UCSD-AML1 (cell line): ENCODE measurements at regions not wholly inside any gene's neighbourhood (a gene's known extent, or its start where the extent isn't known, plus 50 kb on each side); places are given as distances from the start of the nearest gene placed in this dataset.
A peak's percentile ranks its signal among the peaks of the same experiment; 100 is the strongest.

Experiments used
- DNase-seq: peaks from one replicate; lab custom pipeline; 2025; ENCODE audit not compliant: unreplicated experiment; lab: John Stamatoyannopoulos, UW

DNA sequence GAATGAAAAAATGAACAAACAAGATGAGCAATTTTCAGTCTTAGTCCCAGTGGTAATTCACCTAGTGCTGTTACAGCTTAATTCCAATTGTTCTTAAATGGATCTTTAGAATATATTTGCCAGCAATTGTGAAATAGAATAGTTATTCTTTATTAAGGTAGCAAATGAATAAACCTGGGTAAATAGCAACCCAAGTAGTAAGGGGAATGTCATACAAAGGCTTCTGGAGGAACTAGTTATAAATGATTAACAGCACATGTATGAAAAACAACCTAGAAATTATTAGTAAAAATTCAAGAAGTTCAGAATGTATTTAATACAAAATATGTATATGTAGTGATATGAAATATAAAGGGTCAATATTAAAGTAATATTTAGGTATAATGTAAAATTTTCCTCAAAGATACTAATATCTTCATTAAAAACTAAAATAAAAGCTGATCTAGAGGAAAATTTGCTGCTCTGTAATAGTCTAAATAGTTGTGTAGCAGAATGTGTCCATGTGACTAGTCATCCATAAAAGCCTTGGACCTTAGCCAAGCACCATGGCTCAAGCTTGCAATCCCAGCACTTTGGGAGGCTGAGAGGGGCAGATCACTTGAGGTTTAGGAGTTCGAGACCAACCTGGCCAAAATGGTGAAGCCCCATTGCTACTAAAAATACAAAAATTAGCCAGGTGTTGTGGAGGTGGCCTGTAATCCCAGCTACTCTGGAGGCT is 535.9 kb upstream of the ATXN8OS start:
- no peak for DNase-seq

DNA sequence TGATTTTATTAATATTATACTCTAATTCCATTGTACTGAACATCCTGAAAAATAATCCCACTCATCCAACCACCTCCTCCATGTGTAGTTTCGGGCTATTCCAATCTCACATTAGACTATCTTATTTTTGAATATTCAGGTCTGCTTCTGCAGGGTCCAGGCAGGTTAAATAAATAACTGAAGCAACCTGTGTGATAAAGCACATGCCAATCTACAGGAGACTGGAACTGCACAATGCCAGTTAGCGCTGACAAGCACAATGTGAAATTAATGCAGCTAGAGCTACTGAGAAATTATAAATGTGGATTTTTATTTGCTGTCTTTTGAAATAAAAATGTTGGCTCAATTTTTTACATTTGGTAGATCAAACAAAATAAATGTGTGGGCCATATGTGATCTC is 540.1 kb upstream of the ATXN8OS start:
- DNase-seq, result no peak

DNA sequence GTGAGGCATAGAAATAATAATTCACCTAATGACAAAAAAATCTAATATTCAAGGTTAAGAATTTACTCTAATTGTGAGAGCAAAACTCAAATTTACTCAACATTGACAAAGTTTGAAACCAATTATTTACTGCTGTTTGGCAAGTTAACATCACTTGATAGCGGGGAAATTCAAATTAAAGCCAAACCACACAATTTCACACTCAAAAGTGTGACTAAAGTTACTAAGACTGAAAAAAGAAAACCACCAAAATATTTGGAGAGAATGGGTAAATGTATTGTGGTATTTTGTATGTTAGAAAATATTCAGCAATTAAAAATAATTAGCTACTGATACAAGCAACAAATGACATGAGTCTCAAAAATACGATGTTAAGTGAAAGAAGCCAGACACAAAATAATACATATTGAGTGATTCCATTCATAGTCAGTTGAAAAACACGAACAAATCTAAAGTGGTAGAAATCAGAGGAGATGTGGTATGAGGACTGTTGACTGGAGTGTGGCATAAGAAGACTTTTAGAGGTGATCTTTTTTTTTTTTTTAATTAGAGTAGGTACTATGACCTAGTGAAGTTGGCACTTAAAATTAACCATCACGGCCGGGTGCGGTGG is 541.4 kb upstream of the ATXN8OS start:
- no peak for DNase-seq

DNA sequence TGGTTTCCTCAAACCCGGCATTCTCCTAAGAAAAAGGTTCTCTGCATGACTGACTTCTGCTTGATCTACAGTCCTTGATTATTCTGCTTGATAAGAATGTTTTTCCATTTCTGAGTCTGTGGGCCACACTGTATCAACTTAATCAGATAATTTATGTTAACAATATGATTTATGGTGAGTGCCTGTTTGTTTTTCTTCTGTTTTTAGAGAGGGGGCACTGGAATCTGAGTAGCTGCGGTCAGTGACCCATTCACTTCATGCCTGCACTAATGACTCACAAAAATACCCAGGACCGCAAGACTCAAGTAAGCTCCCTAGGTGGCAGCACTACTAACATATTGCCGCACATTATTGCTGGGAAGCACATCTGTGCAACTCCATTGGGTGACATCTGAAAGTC is 542.3 kb upstream of the ATXN8OS start:
- peak; percentile 6 for DNase-seq

DNA sequence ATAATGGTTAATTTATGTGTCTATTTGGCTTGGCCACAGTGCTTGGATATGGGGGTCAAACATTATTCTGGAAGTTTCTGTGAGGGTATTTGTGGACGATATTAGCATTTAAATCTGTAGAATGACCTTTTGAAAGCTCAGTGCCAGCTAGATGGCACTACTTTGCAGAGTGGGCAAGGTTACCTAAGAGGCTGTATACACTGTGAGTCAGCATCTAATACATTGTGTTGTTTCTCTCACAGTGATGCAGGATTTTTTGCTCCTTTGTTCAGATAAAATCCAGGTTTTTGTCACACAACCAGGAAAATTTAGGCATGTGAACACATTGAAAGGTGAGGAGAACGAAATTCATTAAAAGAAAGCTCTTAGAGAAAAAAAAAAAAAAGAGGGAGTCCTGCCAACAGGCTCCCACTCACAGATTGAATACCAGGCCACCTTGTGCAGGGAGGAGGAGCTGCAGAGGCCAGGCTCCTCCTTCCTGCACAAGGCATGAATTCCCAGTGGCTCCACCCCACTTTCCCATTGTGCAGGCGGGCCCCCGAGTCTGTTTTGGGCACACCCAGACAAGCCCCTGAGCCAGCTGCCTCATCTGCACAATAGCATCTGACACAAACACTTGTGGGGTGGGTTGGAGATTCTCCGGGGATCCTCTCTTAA is 551.0 kb upstream of the ATXN8OS start:
- DNase-seq, result no peak

DNA sequence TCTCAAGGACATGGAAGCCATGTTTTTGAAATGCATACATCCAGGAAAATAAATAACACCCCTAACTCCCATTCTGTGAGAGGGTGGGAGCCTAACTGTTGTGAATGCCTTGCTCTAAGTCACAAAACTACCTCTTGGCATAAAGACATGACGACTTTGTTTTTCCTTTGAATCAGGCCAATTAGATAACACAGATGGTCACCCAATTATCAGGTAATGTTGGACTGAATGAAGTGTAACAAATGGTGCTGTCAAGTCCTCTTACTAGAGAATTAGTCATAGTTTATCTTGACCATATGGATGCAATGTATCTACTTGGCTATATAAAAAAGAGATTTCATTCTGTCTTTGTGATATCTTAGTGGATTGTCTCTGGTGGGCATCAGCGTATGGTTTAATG is 553.6 kb upstream of the ATXN8OS start:
- DNase-seq, result no peak

DNA sequence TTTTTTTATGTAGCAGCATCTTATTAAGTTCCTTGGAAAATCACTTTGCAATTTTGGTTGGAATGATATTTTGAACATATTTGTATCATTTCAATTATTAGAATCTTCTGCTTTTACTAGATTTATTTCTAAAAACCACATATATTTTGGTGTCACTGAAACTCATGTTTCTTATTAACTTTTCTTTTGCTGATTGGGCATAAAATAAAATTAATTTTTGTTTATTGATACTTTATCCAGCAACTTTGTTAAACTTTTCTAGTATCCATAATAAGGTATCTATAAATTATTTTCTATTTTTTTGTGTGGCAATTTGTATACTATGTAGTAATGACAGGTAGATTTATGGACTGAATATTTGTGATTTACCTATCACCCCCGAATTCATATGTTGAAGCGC is 556.4 kb upstream of the ATXN8OS start:
- no peak for DNase-seq

DNA sequence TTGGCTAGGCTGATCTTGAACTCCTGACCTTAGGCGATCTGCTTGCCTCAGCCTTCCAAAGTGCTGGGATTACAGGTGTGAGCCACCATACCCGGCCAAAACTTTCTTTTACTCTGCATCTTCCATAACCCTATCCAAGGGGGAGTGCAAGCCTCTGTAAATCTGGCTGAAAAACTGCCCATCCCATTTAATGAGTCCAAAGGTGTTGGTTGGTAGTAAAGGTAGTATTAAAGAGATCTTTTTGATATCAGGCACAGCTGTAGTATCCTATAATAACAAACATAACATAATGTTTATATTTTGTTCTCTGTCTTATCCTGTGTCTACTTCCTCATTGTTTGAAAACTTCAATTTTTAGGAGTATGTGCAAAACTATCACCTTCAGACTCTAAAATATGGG is 559.8 kb upstream of the ATXN8OS start:
- no peak for DNase-seq

DNA sequence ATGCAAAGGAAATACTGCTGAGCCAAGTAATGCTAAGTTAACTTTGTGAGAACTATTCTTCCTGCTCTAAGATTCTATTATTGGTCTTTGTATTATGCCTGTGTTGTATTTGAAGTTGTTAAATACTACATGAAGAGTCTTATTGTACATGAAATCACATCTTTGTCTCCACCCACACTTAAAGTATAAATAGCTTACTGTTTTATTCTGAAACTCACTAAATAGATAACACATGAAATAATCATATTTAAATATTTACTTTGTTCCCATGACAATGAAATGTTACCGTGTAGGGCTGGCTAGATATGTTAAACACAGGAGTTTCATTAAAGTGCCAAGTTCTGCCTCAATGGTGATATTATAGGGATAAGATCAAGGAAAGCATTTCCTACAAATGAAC is 562.1 kb upstream of the ATXN8OS start:
- DNase-seq, result no peak

DNA sequence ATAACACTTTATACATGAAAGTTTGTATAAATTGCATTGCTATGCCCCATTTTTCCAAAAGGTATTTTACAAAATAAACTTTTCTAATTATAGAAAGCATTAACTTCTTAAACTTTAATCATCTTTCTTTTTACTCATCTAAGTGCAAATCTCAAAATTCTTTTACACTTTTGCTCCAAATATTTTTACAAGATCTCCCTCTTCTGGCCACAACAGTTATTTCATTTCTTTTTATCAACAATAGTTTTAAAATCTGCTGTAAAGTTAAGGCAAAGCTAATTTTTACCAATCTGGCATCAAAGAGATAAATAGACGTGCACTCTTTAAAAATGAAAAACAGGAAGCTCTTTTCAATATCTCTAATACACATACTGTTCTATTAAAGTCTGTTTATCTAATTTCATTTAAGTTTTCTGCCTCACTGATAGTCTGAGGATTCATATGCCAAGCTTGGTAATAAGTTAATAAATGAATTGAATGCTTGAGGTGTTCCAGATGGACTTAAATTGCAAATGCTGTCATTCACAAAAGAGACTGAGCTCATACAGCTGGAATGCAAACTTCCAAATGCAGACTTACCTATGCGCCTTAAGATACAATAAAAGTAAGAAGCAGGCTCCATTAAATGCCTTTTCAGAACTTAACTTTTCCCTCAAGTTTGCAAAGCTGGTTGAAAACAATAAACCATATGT is 583.0 kb upstream of the ATXN8OS start:
- DNase-seq, result no peak

DNA sequence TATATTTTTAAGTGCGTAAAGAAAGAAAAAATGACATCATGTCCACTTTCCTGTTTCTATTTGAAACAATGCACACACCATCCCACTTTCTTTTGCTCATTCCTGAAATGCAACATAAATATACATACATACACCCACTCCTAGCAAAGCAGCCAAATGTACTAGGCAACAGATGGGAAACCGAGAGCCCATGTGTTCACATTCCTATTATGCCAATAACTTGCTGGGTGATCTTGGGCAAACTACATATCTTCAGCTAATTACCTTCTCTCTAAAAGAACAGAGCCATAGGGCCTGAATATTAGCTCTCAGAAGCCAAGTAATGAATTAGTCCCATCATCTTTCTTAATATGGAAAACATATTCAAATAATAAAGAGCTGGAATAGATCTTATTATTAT is 610.6 kb upstream of the ATXN8OS start:
- no peak for DNase-seq

DNA sequence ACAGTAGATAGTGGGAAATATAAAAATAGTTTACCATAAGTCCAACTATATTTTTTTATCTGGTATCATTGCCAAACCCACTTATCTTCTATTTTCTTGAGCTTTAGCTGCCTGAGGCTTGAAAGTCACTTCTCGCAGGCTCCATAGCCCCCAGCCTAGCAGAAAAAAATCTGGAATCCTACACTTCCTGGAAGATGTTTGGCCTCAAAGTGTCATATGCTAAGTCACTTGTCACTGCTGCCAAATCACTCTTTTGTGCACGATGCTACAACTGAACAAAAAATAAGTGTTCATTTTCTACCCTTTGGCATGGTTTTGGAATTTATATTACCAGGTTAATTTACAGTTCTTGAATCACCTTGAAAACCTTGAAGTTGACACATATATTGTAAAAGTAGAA is 612.5 kb upstream of the ATXN8OS start:
- DNase-seq, result no peak

DNA sequence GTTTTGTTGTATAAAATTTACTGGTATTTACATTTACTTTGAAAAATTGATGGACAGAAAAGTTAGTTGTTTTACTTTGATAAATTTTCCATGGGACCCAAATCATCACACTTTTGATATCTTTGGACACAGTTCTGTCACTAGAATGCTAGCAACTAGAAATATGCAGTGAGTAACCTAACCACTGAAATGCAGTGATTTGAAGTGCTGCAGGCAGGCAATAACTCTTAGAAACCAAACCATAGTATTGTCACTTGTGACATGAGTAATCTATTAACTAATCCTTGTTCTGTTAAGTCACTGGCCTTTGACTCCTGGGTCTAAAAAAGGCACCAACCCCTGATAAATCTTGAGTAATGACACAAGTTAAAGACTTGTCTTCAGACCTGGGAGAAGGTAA is 620.0 kb upstream of the ATXN8OS start:
- DNase-seq, result no peak

DNA sequence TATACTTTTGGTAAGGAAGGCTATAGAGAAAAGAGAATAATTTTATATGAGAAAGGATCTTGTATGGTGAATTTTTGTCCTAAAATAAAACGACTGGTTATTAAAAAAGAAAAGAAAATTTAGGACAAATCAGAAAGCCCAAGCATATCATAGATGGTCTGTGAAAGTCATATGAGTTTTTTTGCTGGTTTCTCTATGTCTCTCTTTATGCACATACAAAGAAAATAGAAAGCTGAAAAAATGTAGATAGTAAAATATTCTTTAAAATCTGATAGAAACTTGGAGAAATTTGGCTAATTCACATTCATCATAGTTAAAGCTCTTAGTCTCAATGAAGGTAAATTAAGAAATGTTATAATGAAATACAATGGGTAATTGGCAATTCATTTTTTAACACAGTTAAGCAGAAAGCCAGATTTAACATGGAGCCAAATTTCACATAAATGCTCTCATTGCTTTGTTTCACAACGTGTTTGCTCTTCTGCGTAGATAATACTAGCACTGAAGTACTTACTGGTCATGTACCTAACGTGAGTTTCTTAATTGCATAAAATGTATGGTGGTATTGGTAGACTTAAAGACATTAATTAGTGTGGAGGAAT is 621.5 kb upstream of the ATXN8OS start:
- no peak for DNase-seq

DNA sequence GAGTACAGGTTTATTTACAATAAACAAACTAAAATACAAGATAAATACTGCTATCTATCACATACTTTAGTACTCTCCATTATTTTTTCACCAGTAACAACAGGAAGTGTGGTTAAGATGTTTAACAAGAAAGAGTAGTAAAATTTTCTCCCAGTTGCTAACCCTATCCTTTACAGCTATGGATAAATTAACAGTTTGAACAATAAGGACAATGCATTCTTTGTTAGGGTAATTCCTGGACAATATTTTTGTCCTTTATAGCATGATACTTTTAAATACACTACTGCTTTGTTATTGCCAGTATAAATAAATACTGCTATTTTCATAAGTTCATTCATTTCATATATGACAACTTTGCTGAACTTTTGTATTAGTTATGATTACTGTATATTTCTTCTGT is 630.2 kb upstream of the ATXN8OS start:
- no peak for DNase-seq

DNA sequence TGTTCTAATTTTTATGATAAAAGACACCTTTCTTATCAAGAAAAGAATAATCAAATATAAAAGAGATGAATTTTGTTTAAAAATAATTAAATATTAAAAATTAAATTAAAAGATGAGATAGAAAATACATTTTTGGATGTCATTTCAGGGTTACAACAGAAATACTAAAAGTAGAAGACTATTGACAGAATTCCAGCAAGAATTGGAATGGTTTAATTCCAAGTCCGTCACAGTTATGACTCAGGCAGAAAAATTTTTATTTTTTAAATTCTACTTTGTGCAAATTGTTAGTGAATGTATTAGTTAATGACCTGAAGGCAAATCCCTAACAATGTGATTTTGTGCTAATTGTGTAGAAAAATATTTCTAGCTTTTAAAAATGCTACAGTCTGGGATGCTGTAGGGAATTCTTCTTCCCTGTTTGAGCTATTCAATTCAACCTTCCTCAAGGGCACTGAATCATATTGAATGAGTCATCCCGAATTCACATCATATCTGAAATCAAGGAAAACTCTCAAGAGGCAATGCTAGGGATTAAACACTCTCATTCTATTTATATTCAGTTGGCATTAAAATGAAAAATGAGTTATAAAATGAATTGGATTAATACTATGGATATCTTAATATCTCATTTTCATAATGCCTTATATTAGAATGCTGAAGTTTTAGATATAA is 633.5 kb upstream of the ATXN8OS start:
- no peak for DNase-seq

DNA sequence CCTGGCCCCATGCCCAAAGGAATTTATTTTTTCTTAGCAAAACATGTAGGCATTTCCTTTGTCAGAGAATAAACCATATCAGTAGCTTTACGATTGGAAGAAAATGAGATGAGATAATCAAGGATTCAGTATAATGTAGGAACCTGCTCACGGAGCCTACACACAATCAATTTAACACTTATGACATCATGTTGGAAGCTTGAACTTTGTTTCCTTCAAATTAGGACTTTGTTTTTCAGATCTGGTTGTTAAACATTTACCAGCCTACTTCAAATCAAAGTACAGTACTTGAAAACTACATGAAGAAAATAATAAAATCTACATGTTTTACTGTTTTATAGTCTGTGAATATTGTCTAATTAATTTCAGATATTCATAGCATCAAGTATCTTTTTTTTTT is 639.0 kb upstream of the ATXN8OS start:
- DNase-seq, result no peak

DNA sequence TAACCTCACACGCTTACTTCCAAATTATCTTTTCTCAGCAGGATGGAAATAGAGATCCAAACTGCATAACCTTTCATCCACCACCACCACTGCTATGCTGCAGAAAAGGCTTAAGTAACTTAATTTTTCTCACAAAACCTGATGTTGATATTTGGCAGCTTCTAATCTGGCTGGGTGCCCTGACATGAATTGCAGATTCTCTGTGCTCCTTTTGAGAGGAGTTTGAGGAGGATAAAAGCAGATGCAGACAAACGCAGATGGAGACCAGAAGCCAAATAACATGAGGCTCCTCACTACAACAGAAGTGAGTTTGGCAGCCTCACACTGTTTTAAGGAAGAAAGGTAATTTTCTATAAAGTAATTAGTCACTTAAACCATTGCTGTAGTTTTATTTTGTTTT is 646.2 kb upstream of the ATXN8OS start:
- no peak for DNase-seq

DNA sequence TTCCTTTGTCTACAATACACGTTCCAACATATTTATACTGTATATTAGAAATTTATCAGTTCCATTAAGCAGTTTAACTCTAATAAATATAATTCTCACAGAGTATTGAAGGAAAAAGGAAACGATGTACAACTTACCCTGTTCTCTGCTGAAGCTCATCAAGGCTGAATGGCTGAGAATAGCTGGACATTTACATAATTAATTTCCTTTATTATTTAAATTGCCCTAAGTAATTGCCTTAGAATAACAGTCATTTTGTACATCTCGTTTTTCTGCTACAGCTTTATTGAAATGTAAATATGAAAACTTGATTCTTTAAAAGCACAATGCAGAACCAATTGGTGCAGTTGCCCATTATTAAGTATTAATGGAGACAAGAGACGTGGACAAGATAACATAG is 648.3 kb upstream of the ATXN8OS start:
- DNase-seq, result no peak

DNA sequence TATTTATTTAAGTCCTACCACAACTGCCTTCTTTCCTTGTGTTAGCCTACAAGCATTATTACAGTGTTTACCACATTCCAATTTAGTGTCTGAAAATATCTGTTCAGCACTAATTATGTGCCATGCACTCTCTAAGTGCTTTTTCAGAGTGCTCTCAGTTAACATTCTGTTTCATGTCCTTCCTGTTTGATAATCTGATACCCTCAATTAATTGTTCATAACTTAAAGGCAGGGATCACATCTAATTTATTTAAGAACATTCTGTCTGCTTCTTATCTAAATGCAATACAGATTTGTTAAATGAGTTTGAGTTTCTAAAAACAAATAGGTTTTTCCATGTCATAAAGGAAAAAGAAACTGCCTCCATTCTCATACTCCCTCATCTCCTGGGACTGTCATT is 649.6 kb upstream of the ATXN8OS start:
- DNase-seq, result no peak

DNA sequence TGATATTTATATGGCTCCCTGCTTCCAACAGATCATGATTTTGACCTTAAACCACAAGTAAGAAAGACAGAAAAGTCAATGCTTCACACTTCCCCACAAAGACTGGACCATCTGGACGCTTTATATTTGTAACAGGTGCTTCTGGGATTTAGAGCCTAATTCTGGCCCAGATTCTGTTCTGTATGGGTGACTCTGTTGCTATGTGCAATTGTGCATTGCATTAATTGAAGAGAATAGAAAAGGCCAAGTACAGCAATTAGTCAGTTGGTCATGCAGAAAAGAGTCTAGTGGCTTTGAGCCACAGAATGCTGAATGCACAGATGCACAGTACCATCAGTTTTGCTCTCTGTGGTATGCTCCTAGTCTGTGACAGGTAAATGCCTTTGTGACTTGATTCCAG is 657.4 kb upstream of the ATXN8OS start:
- DNase-seq, result no peak
